ENCODE measurements at regions not wholly inside any gene's neighbourhood (a gene's known extent, or its start where the extent isn't known, plus 50 kb on each side); places are given as distances from the start of the nearest gene placed in this dataset.

GRCh38 chr3:176347424-176348146, 849.7 kb downstream of the TBL1XR1 start:
- no peaks in the 10 kb centered on the region for H3K9me3 ChIP-seq (ENCODE audit: control insufficient read depth, low read depth, low read length)
- H3K9me1 ChIP-seq (ENCODE audit: control insufficient read depth, extremely low read depth, insufficient read depth, low read length): no peaks in the 10 kb centered on the region
- H3K4me2 ChIP-seq (ENCODE audit: control insufficient read depth, extremely low read depth, insufficient read depth, low read depth, low read length): no peak overlapping the region
- no peak overlapping the region for H3K9ac ChIP-seq (ENCODE audit: control insufficient read depth, extremely low read depth, insufficient read depth, low read length)
- H3K4me3 ChIP-seq (ENCODE audit: control insufficient read depth in 2 of 3, extremely low read depth in 1 of 3, insufficient read depth in 2 of 3, low read depth in 1 of 3, low read length in 3 of 3): no peak overlapping the region
- no peaks in the 10 kb centered on the region for H4K20me1 ChIP-seq (ENCODE audit: control insufficient read depth, extremely low read depth, insufficient read depth, low read length)
- TF ChIP-seq, protein P1, sequence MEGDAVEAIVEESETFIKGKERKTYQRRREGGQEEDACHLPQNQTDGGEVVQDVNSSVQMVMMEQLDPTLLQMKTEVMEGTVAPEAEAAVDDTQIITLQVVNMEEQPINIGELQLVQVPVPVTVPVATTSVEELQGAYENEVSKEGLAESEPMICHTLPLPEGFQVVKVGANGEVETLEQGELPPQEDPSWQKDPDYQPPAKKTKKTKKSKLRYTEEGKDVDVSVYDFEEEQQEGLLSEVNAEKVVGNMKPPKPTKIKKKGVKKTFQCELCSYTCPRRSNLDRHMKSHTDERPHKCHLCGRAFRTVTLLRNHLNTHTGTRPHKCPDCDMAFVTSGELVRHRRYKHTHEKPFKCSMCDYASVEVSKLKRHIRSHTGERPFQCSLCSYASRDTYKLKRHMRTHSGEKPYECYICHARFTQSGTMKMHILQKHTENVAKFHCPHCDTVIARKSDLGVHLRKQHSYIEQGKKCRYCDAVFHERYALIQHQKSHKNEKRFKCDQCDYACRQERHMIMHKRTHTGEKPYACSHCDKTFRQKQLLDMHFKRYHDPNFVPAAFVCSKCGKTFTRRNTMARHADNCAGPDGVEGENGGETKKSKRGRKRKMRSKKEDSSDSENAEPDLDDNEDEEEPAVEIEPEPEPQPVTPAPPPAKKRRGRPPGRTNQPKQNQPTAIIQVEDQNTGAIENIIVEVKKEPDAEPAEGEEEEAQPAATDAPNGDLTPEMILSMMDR (optimal IDR thresholded peaks at IDR 0.05 in 1 of 3, IDR thresholded peaks at IDR 0.05 in 1 of 3, conservative IDR thresholded peaks at IDR 0.05 in 1 of 3; ENCODE audit: extremely low read depth in 1 of 3, insufficient read depth in 2 of 3, low read length in 3 of 3): no peak
- TF ChIP-seq EZH2 (IDR thresholded peaks at IDR 0.05; ENCODE audit: low read length): no peak
- DNase-seq (ENCODE audit: low read depth, low spot score): no peak
- dilution Hi-C loops (cut with MboI; ENCODE audit: extremely low pct_ligation_motif_present, low sequenced_read_pairs): no loop called here
- no peaks in the 10 kb centered on the region for H3K79me2 ChIP-seq (ENCODE audit: control insufficient read depth, insufficient read depth, low read length)
- no peaks in the 10 kb centered on the region for H3K27me3 ChIP-seq (ENCODE audit: control insufficient read depth, extremely low read depth, insufficient read depth, low read length)
- no peaks in the 10 kb centered on the region for H3K36me3 ChIP-seq (ENCODE audit: control insufficient read depth in 2 of 2, extremely low read depth in 1 of 2, insufficient read depth in 2 of 2, low read length in 2 of 2)
- no peak overlapping the region for H3K27ac ChIP-seq (ENCODE audit: control insufficient read depth, insufficient read depth, low read length)
- FAIRE-seq: no peak
- H3K4me1 ChIP-seq (ENCODE audit: control insufficient read depth, extremely low read depth, insufficient read depth, low read length): no peaks in the 10 kb centered on the region
- no peak overlapping the region for H2AFZ ChIP-seq (ENCODE audit: control insufficient read depth, low read length)

DNA sequence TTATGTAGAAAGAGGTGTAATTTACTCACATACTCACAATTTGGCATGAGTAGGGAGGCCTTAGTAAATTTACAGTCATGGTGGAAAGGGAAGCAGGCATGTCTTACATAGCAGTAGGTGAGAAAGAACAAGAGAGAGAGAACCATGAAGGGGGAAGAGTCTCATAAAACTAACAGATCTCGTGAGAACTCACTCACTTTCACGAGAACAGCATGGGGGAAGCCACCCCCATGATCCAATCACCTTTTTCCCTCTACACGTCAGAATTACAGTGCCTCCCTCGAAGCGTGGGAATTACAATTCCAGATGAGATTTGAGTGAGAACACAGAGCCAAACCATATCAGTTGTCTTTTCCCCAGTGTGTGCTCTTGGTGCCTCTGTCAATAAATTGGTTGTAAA, 855.3 kb downstream of the TBL1XR1 start:
- no peaks in the 10 kb centered on the region for H3K9me1 ChIP-seq (ENCODE audit: control insufficient read depth, extremely low read depth, insufficient read depth, low read length)
- no peaks in the 10 kb centered on the region for H3K36me3 ChIP-seq (ENCODE audit: control insufficient read depth in 2 of 2, extremely low read depth in 1 of 2, insufficient read depth in 2 of 2, low read length in 2 of 2)
- no peak for DNase-seq (ENCODE audit: low read depth, low spot score)
- H3K9me3 ChIP-seq (ENCODE audit: control insufficient read depth, low read depth, low read length): no peaks in the 10 kb centered on the region
- no peak overlapping the region for H3K27ac ChIP-seq (ENCODE audit: control insufficient read depth, insufficient read depth, low read length)
- no peak overlapping the region for H3K9ac ChIP-seq (ENCODE audit: control insufficient read depth, extremely low read depth, insufficient read depth, low read length)
- H2AFZ ChIP-seq (ENCODE audit: control insufficient read depth, low read length): no peak overlapping the region
- H3K27me3 ChIP-seq (ENCODE audit: control insufficient read depth, extremely low read depth, insufficient read depth, low read length): no peaks in the 10 kb centered on the region
- no peak overlapping the region for H3K4me2 ChIP-seq (ENCODE audit: control insufficient read depth, extremely low read depth, insufficient read depth, low read depth, low read length)
- no peaks in the 10 kb centered on the region for H3K4me1 ChIP-seq (ENCODE audit: control insufficient read depth, extremely low read depth, insufficient read depth, low read length)
- dilution Hi-C loops (cut with MboI; ENCODE audit: extremely low pct_ligation_motif_present, low sequenced_read_pairs): no loop called here
- H4K20me1 ChIP-seq (ENCODE audit: control insufficient read depth, extremely low read depth, insufficient read depth, low read length): no peaks in the 10 kb centered on the region
- FAIRE-seq: no peak
- H3K79me2 ChIP-seq (ENCODE audit: control insufficient read depth, insufficient read depth, low read length): no peaks in the 10 kb centered on the region
- no peak for TF ChIP-seq EZH2 (IDR thresholded peaks at IDR 0.05; ENCODE audit: low read length)
- TF ChIP-seq, protein P1 (optimal IDR thresholded peaks at IDR 0.05 in 1 of 3, IDR thresholded peaks at IDR 0.05 in 1 of 3, conservative IDR thresholded peaks at IDR 0.05 in 1 of 3; ENCODE audit: extremely low read depth in 1 of 3, insufficient read depth in 2 of 3, low read length in 3 of 3): no peak
- no peak overlapping the region for H3K4me3 ChIP-seq (ENCODE audit: control insufficient read depth in 2 of 3, extremely low read depth in 1 of 3, insufficient read depth in 2 of 3, low read depth in 1 of 3, low read length in 3 of 3)
